Left forelimb (tissue), 1 donor: ENCODE measurements at regions not wholly inside any gene's neighbourhood (a gene's known extent, or its start where the extent isn't known, plus 50 kb on each side); places are given as distances from the start of the nearest gene placed in this dataset.
A peak's percentile ranks its signal among the peaks of the same experiment; 100 is the strongest.

Source experiments
- DNase-seq: peaks from one replicate; pipeline ENCODE4 v3.0.0-alpha.2; 2018; ENCODE audit warnings: low spot score

DNA sequence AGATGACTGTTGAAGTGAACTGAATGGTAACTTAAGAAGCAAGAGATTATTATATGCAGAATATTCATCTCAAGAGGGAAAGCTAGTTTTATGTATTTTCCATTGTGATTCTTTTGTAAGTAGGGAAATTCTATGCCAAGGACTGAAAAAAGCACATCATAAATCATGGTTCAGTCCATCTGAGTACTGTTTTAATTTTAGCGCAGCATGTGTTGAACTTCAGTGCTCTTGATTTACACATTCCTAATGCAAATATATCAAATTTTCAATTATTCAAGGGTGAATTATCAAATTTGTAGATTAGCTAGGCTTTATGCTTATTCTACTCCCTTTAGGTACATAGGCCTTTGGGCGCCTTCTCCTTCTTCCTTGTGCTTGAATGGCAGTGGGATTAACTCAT lies 50.3 kb upstream of the TCF12 start:
- no peak for DNase-seq

- no peak for DNase-seq
Measured at GRCh38 chr15:56866803-56867202, 51.6 kb upstream of the TCF12 start.

- DNase-seq: no peak
Measured at GRCh38 chr15:56857828-56858227, 60.6 kb upstream of the TCF12 start.

DNA sequence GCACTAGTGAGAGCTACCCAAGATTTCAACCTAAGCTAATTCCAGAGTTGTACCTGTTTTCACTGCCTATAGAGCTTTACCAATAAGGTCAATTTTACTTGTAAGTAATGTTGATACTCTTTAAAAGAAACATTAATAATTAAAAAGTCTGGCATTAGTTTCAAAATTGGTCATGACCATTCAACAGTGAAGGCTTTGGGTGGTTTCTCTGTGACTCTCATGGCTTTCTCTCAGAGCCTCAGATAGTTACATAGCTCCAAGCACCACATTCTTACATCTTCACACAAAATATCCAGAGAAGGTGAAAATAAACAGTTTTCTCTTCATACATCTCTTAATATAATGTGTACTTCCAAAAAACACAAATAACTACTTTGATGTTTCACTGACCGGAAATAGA lies 61.5 kb upstream of the TCF12 start:
- no peak for DNase-seq

GRCh38 chr15:56844892-56845291 lies 73.6 kb upstream of the TCF12 start:
- DNase-seq: no peak

DNA sequence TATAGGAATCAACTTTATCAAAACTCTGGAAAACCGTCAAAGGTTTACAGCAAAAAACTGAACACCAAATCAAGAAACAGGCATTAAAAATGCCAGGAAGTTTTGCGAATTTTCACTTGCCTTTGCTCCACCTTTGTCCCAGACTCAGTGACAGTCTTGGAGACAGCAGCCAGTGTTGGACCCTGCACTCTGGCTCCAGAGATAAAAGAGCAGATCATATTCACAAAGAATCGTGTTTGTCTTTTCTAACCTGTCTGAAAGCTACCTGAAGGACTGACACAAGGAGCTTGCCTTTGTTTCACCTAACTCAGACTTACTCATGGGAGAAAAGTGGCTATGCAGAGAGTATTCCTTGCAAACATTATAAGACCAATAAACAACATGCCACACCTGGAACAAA lies 74.0 kb upstream of the TCF12 start:
- no peak for DNase-seq

DNA sequence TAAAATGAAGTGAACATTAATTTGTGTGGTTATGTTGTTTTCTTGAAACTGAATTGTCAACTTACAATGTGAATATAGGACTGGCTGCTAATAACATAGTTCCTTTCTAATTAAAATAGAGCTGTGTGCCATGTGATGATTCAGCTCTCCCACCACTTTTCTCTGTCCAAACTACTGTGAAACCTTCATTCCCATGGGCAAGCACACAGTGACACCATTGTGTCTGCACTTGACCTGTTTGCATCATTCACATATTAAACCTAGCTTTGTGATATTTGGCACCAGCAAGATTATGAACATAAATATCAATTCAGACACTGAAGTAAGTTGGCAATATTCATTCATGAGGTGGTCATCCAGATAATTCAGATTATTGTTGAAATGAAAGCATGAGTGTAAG lies 78.8 kb upstream of the TCF12 start:
- DNase-seq: no peak

- DNase-seq: no peak
Measured at GRCh38 chr15:56839099-56839498, 79.3 kb upstream of the TCF12 start.

DNA sequence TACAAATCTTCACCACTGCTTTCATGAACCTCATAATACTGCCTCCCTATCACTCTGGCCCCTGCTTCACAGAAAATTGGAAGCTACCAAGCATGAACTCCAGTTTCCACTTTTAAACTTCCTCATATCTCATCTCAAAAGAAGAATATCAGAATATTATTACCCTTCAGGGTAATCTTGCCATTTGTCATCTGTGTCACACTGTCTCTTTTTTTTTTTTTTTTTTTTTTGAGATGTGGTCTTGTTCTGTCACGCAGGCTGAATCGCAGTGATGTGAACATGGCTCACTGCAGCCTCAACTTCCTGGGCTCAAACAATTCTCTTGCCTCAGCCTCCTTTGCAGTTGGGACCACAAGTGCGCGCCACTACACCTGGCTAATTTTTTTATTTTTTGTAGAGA lies 80.4 kb upstream of the TCF12 start:
- no peak for DNase-seq

GRCh38 chr15:56837273-56837672 lies 81.2 kb upstream of the TCF12 start:
- DNase-seq: no peak

- DNase-seq: no peak
Measured at GRCh38 chr15:56835718-56836171, 82.7 kb upstream of the TCF12 start.

DNA sequence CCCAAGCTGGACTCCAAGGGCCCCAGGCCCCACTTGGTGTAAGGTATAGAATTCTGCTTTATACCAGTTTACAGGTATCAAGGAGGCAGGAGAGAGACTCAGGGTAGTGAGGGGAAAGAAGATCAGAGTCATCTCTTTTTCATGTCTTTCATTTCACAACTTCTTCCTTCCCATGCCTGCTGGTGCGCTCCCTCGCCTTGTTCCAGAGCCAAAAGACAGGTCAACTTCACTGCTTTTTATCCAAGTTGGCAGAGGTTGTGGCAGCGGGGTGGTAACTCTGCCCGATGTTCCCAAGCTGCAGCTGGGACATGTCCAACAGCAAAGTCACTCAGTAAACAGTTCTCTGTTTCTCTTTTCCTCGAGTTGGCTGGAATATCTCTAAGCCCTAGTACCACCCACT lies 86.3 kb upstream of the TCF12 start:
- no peak for DNase-seq

DNA sequence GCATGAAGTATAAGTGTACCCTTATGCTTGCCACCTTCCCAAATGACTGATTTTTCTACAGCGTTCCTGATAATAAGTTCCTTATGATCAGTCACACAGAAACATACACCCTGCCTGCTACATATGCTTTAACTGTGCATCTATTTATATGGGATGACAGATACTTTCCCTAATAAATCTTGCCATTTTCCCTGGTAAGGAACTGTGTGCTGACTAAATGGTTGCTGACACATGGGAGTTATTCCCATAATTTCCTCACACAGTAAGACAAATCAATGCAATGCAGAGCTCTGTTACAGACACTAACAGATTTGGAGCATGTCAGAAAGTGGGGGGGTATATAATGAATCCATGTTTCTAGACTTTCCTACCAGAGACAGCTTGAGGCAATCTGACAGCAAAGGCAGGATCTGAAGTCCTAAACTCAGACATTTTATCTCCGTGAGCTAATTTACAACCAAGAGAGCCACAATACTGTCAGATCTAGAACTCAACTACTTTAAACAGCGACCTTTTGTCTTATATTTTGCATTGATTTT lies 86.9 kb upstream of the TCF12 start:
- DNase-seq: no peak

DNA sequence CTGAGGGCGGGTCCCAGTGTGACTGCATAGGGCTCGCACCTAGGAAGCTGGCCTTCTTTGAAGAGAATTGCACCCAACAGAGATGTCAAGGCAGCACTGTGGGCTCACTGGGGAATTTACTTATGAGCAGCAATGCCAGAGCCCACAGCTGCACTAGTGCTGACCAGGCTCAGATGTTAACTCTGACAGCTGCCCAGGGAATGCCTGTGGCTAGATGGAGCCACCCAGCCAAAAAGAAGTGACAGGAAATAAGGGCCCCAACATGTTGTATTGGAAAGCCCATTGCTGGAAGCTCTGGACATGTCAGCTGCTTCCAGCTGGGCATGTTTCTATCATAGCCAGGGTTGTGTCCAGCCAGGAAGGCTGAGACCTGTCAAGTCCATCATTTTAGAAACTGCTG lies 90.9 kb upstream of the ZNF280D start:
- peak; percentile 66 for DNase-seq

DNA sequence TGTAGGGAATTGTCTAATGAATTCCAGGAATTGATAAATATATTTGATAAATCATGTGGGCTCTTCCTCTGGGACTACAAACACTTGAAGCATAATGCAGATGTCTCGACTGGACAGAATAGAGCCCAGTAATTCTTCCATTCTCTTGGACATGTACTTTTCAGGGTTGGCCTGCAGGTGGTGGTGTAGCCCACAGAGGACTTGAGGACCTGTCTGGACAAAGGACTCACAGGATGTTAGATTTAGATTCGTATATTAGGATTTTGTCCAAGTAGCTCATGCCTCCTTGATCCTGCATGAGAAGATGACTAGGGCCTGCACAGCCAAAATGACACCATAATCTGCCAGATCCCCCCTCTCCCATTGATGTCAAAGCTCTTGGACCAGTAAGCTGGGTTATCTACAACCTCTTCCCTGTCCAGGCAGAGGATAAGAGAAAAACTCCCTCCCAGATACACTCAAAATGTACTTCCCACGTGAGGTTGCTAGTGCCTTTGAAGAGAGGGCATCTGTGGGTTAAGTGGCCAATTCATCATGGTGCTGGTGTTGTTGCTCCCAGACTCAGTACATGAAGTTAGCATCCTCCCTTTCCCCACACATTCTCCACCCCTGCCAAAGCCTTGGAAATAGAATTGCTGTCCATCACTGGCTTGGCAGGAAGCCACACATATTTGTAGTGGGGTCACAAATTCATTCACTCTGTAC lies 88.6 kb upstream of the ZNF280D start:
- DNase-seq: no peak

DNA sequence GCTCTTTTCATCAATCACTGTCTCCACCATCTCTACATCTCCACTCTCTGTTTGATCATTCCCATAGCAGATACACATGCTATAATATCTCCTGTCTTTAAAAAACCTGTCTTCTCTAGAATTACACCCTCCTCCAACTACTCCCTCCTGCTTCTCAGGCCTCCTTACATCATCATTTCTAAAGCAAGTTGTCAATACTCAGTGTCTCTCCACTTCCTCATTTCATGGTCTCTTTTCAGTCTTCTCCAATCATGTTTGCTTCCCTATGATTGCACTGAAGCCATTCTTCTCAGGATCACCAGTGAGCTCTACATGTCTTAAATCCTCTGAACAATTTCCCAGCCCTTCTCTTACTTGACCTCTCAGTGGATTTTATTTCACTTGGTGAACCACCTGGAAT lies 87.0 kb upstream of the ZNF280D start:
- DNase-seq: no peak

DNA sequence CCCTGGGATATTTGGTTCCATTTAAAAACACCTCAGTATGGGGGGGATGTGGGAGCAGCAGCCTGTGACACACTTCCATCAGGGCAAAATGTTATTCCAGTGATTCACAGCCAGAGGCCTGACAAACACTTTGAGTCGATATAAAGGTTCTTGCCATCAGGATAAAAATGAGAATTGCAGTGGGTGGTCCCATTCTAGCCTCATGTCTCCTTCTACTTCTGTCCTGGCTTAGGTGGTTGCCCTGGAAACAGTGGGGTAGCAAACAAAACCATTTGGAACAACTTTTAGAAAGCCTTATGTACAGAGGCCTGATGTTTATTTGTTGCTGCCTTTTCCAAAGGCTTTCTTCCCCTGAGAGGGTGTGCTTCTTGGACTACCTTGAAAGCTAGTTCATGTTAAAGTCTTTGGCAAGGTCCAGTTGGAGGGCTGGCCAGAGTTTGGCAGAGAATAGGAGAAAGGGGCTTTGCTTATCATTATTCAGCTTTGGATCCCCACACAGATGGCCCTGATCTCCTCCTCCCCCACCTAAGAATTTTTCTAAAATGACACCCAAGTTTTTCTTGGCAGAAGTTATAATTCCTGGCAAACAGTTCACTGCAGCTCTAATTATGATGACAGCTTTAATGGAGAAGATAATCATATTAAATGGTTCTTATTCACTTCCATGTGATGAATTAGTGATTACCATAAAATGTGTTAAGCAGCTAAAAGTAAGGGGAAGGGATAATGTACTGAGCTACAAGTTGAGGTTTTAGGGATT lies 84.2 kb upstream of the ZNF280D start:
- no peak for DNase-seq

- DNase-seq: no peak
Measured at GRCh38 chr15:56816781-56817180, 83.5 kb upstream of the ZNF280D start.

- DNase-seq: no peak
Measured at GRCh38 chr15:56815247-56815646, 81.9 kb upstream of the ZNF280D start.

GRCh38 chr15:56814429-56814828 lies 81.1 kb upstream of the ZNF280D start:
- no peak for DNase-seq

DNA sequence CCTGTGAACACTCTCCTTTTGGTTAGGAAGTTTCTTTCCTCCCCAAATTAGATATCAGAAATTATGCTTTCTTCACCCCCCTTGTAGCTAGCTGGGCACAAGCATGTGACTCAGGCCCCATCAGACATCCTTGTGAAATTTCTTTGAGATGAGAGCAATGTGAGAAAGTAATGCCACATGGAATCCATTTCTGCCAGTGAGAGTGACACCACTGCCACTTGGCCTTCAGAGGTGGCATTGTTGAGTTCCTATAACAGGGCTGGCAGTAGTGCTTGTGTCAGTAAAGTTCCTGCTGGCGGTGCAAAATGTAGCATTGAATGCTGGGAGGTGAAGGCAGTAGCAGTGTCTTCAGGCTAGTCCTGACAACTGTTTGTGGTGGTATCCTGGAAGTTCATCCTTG lies 80.7 kb upstream of the ZNF280D start:
- no peak for DNase-seq

DNA sequence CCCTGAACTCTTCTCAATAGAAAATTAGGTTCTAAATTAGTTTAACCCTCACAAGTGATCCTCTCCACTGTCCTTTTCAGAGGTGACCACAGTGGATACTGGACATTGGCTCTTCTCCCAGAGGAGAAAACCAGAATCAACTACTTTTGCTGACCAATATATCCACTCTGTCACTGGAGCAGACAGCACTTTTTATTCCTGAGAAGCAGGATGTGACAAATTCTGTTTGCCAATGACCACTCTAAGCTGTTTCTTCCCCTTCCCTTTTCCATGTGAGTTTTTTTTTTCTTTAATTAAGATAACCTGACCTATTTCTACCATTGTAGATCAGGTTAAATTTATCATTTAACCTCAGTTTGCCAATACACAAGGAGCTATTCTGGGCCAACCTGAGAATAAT lies 79.7 kb upstream of the ZNF280D start:
- DNase-seq: no peak

GRCh38 chr15:56812221-56812620 lies 78.9 kb upstream of the ZNF280D start:
- no peak for DNase-seq

GRCh38 chr15:56811586-56811985 lies 78.3 kb upstream of the ZNF280D start:
- no peak for DNase-seq
